H7 (cell line): ENCODE measurements at regions not wholly inside any gene's neighbourhood (a gene's known extent, or its start where the extent isn't known, plus 50 kb on each side); places are given as distances from the start of the nearest gene placed in this dataset.

Experiments used
- DNase-seq: peaks from one replicate; pipeline ENCODE4 v3.0.0; 2012
- H3K27me3 ChIP-seq: 2 replicates; pipeline ENCODE4 v1.6.0; 2011; ENCODE audit warnings: mild to moderate bottlenecking, low read length; ENCODE audit not compliant: control insufficient read depth, insufficient read depth
- H3K36me3 ChIP-seq: replicated peaks from 2 replicates; pipeline ENCODE4 v1.5.1; 2011; ENCODE audit warnings: low read length; ENCODE audit not compliant: control insufficient read depth, insufficient read depth
- H3K4me3 ChIP-seq: 2 replicates; pipeline ENCODE4 v1.5.1; 2011; ENCODE audit warnings: low read depth, mild to moderate bottlenecking, control low read depth, low read length, moderate library complexity; ENCODE audit not compliant: insufficient read depth

GRCh38 chr10:1978584-1978983 is 241.3 kb upstream of the ADARB2 start:
- DNase-seq = no peak
- Histone ChIP-seq H3K36me3 (no peaks in the 10 kb centered on the region), H3K27me3 (no peaks in the 10 kb centered on the region), H3K4me3 (no peak overlapping the region)

GRCh38 chr10:1977461-1977860 is 240.1 kb upstream of the ADARB2 start:
- Histone ChIP-seq H3K27me3 (no peaks in the 10 kb centered on the region), H3K4me3 (no peak overlapping the region), H3K36me3 (no peaks in the 10 kb centered on the region)
- DNase-seq = no peak

DNA sequence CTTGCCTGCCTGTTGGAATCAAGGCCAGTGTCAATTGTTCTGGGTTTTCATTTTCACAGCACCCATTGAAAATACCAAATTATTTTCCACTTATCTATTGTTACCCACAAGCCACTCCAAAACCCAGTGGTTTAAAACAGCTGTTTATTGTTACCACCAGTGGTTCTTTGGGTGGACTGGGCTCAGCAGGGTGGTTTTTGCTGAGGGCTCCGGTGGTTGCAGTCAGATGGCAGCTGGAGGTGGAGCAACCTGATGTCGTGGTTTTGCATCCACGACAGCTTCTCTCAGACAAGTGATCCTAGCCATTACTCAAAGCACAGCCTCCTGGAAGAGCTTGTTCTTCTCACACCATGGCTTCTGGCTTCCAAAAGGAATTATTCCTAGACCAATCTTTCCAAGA is 235.1 kb upstream of the ADARB2 start:
- H3K4me3 ChIP-seq = no peak overlapping the region
- DNase-seq = no peak
- no peaks in the 10 kb centered on the region for H3K27me3 ChIP-seq
- no peaks in the 10 kb centered on the region for H3K36me3 ChIP-seq

- Histone ChIP-seq H3K36me3 (no peaks in the 10 kb centered on the region), H3K4me3 (no peak overlapping the region), H3K27me3 (no peaks in the 10 kb centered on the region)
- DNase-seq = no peak
Observed at GRCh38 chr10:1968257-1969033, 231.1 kb upstream of the ADARB2 start.

DNA sequence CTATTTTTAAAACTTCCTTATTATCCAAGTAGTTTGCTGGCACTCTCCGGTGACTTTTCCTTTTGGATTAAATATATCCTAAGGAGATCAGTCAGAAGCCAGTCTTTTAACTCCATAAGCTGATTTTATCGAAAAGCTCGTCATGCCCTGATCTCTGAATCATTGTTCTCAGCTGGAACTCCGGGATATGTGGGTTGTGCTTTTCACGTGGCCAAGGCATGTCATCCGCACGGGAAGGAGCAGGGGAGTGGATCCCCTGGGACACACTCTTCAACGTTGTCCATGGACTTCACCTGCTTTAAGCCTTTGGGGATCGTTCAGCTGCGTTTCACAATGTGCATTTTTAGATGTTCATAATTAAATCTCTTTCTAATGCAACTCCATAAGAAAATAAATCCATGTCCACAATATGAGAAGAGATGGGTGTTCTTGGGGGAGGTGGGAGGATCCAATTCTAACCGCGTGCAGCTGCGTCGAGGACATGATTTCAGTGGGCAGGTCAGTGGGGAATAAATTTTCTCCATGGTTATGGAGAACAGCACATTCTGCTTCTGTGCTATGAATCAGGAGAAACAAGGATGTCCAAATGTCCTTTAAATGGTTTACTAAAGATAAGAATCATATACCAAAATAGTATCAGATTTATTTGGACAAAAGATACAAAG is 229.5 kb upstream of the ADARB2 start:
- no peak for DNase-seq
- Histone ChIP-seq H3K27me3 (no peaks in the 10 kb centered on the region), H3K36me3 (no peaks in the 10 kb centered on the region), H3K4me3 (no peak overlapping the region)

GRCh38 chr10:1964476-1964875 is 227.2 kb upstream of the ADARB2 start:
- H3K36me3 ChIP-seq = no peaks in the 10 kb centered on the region
- DNase-seq = no peak
- H3K4me3 ChIP-seq = no peak overlapping the region
- no peaks in the 10 kb centered on the region for H3K27me3 ChIP-seq

- Histone ChIP-seq H3K4me3 (no peak overlapping the region), H3K27me3 (no peaks in the 10 kb centered on the region), H3K36me3 (no peaks in the 10 kb centered on the region)
- DNase-seq = no peak
Observed at GRCh38 chr10:1963341-1963740, 226.0 kb upstream of the ADARB2 start.

DNA sequence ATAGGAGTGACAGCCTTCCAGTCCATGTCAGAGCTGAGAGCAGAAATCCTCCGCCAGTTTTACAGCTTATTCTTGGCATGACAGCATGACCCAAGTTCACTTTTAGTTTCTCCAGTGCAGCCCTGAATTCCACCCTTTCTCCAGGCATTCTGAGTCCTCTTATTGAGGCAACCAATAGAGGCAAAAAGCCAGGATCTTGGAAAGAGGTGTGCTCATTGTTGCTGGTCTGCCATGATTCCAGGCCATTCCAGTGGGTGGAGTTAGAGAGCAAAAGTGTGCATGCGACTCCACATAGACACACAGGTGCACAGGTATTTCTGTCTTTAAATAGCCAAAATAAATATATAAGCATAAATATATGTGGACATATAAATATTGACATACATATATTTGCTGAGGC is 224.7 kb upstream of the ADARB2 start:
- DNase-seq = peak; percentile 62
- no peaks in the 10 kb centered on the region for H3K27me3 ChIP-seq
- H3K4me3 ChIP-seq = no peak overlapping the region
- H3K36me3 ChIP-seq = no peaks in the 10 kb centered on the region

DNA sequence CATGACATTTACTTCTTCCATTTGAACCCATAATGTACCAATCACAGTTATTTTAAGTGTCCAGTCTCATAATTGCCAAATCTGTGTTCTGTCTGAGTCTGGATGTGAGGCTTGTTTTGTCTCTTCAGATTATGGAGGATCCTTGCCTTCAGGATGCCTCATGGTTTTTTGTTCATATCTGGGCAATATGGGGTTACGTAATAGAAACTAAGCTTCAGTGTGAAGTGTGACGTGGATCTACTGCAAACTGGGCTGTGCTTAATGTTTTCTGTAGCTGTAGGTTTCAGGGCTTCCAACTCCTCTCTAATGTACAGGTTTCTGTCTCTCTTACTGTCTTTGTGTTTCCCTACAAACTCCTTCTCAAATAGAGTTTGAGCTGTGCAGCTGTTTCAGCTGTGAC is 223.7 kb upstream of the ADARB2 start:
- H3K36me3 ChIP-seq = no peaks in the 10 kb centered on the region
- no peak overlapping the region for H3K4me3 ChIP-seq
- DNase-seq = no peak
- no peaks in the 10 kb centered on the region for H3K27me3 ChIP-seq

DNA sequence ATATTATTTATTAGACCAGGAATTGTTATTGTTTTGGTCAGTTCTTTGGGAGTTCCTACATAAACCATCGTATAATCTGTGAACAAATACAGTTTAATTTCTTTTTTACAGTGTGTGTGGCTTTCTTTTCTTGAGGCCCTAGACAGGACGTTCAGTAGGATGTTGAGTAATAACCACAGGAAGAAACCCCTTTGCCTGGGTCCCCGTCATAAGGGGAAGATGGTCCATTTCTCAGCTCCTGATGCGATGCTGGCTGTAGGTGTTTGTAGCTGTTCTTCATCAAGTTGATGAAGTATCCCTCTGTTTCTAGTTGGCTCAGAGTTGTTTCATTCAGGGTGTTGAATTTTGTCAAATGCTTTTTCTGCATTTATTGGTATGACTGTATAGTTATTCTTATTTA is 219.7 kb upstream of the ADARB2 start:
- H3K27me3 ChIP-seq = no peaks in the 10 kb centered on the region
- no peaks in the 10 kb centered on the region for H3K36me3 ChIP-seq
- no peak for DNase-seq
- no peak overlapping the region for H3K4me3 ChIP-seq

- DNase-seq = no peak
- Histone ChIP-seq H3K36me3 (no peaks in the 10 kb centered on the region), H3K4me3 (no peak overlapping the region), H3K27me3 (no peaks in the 10 kb centered on the region)
Observed at GRCh38 chr10:1954300-1954699, 217.0 kb upstream of the ADARB2 start.

GRCh38 chr10:1952126-1953095 is 215.1 kb upstream of the ADARB2 start:
- Histone ChIP-seq H3K36me3 (no peaks in the 10 kb centered on the region), H3K4me3 (no peak overlapping the region), H3K27me3 (no peaks in the 10 kb centered on the region)
- peak; percentile 27 for DNase-seq

- Histone ChIP-seq H3K36me3 (no peaks in the 10 kb centered on the region), H3K27me3 (no peaks in the 10 kb centered on the region), H3K4me3 (no peak overlapping the region)
- DNase-seq = no peak
Observed at GRCh38 chr10:1950803-1951495, 213.6 kb upstream of the ADARB2 start.

GRCh38 chr10:1947464-1948003 is 210.2 kb upstream of the ADARB2 start:
- no peak overlapping the region for H3K4me3 ChIP-seq
- DNase-seq = no peak
- no peaks in the 10 kb centered on the region for H3K36me3 ChIP-seq
- no peaks in the 10 kb centered on the region for H3K27me3 ChIP-seq
